ENCODE measurements at regions not wholly inside any gene's neighbourhood (a gene's known extent, or its start where the extent isn't known, plus 50 kb on each side); places are given as distances from the start of the nearest gene placed in this dataset.

DNA sequence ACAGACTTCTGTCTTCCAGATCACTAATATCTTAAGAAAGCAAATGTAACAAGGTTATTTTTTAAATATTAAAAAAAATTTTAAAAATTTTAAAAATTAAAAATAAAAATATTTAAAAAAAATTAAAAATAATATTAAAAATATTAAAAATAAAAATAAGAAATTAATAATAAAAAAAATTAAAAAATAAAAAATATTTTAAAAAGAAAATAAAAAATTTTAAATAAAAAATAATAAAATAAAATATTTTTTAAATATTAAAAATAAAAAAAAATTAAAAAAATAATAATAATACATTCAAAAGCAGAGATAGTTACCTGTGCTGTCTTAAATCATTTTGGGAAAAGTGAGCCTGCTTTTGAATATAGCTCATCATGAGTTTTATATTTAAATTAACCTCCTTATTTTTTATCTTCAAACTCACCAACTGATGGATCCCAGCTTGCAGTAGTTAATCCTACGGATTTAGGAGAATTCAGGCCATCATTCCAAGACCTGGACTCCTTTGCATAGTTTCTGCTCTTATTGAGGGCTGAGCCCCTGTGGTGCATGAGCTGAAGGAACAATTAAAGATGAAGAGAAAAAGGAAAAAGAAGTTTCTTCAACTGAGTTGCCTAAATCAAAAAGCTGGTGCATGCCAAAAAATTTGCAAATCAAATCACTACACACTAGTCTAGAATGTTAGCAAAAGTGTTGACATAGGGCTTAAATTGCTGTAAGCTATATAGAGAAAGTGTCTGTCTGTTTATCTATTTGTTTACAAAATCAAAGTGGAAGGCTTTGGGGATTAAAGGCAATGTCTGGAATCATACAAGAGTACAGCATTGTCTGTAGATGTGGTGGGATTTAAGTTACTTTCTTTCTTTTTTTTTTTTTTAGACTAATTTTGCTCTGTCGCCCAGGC, 50.5 kb upstream of the ZNF438 start:
- DNase-seq: no peak

DNA sequence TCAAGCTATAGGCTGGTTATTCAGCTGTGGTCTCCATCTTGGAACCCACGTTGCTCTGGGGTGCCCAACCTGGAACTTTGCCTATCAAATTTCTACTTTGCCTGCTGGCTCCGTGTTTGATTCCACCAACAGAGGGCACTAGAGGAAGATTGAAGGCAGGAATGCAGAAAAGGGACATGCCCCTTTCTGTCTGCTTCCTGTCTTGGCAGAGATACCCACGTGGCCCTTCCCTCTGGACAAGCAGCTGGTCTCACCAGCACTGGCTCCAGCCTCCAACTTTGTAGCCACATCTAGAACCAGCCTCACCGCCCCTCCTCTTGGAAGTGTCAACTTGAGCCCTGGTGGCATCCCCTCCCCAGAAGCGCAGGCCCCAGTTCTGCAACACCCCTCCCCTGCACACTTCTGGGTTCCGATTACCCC, 52.1 kb upstream of the ZNF438 start:
- peak; percentile 36 for DNase-seq

GRCh38 chr10:31087011-31087410, 55.3 kb upstream of the ZNF438 start:
- peak; percentile 9 for DNase-seq

GRCh38 chr10:31087851-31088250, 56.2 kb upstream of the ZNF438 start:
- DNase-seq: no peak

DNA sequence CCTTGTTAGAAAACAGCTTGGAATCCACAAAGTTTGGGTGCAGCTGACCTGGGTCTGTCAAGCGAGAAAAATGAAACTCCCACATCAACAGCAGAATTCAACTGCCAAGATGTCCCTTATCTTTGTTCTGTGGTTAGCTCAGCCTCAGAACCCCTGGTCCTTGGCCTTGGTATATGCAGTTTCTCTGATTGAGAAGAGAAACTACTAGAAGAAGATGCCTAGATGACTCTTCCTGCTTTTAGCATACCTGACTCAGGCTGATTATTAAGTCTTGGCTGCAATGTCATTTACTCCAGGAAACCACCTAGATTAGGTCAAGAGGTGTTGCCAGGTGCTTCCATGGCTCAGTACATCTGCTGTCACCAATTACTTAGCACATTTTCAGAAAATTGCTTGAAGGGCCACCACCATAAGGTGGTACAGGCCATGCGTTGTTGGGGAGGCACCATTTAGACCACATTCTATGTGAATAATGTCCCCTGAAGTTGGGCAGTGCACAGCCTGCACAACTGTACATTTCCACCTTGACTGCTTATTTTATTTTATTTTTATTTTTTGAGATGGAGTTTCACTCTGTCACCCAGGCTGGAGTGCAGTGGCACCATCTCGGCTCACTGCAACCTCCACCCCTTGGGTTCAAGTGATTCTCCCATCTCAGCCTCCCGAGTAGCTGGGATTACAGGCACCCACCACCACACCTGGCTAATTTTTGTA, 59.4 kb upstream of the ZNF438 start:
- DNase-seq: peak; percentile 10

DNA sequence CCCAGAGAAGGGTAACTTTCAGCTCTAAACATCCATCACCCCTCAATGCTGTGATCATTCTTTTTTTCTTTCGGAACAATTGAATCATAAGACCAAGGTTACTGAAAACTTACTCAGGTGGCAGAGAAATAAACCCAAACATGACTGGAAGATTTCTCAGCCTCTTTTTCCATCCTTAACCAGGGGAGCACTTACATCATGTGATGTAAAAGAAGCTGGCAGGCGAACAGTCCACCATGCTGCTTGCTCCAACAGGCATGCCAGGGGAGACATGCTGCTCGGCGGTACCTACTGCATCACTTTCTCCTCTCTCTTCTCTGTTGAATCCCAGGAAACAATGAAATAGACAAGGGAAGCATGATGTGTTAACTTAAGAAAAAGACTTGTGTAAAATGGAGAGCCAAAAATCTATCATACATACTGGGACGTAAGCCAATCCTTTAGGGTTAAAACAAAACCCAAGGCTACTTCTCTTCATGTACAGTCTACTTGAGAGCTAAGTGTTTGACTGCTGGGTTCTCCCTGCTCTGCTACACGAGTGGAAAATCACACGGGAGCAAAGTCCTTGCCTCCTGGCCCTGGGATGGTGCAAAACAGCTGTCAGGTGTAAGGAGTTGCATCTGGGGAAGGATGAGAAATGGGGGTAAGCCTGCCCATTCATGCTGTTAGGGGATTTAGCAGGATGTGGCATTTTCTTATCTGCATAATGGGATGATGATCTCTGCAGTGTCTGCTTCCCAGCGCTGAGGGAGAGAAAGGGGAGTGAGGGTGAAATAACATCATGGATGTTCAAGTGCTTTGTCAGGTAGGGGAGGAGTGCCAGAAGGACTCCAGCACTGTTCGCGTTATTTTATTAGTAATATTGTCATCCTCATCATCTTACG, 64.3 kb upstream of the ZNF438 start:
- no peak for DNase-seq

GRCh38 chr10:31098046-31098445, 66.4 kb upstream of the ZNF438 start:
- no peak for DNase-seq

DNA sequence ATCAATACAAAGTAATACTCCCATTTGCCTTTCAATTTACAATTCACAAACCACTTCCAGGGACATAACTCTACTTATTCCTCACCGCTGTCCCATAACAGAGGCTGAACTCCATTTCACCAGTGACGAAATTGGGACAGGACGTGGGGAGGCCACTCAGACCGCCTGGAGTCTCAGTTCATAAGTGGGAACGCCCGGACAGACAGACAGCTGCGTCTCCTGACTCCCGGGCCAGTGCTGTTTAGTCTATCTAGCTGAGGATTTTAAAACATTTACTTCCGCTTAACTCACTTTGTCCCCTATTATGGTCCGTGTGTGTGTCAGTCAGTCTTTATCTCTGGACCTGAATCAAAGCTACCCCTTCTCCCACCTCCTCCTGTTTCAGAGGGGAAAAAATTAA, 67.4 kb upstream of the ZNF438 start:
- no peak for DNase-seq

GRCh38 chr10:31099664-31100063, 68.0 kb upstream of the ZNF438 start:
- no peak for DNase-seq

GRCh38 chr10:31100115-31100601, 68.5 kb upstream of the ZNF438 start:
- no peak for DNase-seq

DNA sequence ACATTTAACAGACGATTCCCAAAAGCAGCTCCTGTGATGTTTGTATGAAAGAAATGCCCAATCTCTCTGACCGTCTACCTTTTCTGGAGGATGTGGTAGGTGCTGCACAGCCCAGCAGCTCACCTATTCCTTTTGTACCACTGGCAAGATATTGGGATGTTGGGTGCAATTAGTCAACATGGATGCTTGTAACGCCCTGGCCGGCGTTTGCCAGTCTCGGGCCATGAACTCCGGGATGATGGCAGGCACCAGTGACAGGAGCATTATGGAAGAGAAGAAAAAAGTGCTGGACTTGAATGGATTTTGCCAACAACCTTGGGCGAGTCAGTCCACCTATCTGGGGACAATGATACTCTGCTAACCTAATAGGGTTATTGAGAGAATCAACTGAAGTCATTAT, 69.0 kb upstream of the ZNF438 start:
- no peak for DNase-seq

- DNase-seq: no peak
Measured at GRCh38 chr10:31101123-31101522, 69.5 kb upstream of the ZNF438 start.

DNA sequence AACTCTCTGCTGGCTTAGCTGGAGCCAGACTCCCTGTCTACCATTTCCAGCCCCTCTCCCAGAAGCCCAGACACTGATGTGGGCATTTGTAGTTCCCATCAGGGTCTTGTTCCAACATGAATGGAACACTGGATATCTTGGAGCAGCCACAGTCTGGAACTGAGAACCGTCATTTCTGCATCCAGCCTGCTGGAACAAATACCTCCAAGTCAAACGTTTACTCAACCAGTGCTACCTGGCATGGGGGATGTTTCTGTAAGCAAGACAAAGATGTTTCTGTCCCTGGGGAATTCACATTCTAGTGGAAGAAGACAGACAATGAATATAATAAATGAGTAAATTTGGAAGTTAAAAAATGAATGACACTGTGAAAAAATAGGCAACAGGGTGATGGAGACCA, 70.8 kb upstream of the ZNF438 start:
- no peak for DNase-seq

DNA sequence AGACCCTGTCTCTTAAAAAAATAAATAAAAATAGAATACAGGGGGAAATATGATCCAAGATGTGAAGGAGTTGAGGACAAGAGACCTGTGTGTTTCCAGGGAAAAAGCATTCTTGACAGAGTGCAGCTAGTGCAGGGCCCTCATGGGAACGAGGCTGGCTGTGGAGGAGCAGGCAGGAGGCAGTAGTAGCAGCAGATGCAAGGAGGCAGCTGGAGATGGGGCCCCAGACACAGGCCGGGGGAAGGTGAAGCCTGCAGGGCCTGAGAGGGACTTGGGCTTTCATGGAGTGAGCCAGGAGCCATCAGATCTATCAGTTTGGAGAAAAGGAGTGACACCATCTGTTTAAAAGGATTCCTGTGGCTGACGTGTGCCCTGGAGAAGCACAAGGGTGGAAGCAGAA, 71.4 kb upstream of the ZNF438 start:
- no peak for DNase-seq

DNA sequence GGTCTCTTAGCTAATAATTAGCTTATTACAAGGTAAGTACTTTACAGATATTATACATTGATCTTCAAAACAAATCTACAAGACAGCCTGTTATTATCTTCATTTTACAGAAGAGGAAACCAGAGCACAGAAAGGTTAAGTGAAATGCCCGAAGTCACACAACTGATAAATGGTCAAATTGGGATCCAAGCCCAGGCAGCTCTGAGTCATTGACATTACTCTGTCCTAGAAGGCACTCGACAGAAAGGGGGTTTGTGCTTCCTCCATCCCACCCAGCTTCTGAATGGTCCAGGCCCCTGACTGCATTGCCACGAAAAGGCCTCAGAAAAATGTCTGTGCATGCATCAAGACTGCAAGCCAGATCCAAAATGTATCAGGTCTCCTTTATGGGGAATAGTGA, 81.3 kb upstream of the ZNF438 start:
- DNase-seq: no peak

GRCh38 chr10:31116226-31116625, 84.6 kb upstream of the ZNF438 start:
- DNase-seq: no peak

- DNase-seq: no peak
Measured at GRCh38 chr10:31118556-31118955, 86.9 kb upstream of the ZNF438 start.

DNA sequence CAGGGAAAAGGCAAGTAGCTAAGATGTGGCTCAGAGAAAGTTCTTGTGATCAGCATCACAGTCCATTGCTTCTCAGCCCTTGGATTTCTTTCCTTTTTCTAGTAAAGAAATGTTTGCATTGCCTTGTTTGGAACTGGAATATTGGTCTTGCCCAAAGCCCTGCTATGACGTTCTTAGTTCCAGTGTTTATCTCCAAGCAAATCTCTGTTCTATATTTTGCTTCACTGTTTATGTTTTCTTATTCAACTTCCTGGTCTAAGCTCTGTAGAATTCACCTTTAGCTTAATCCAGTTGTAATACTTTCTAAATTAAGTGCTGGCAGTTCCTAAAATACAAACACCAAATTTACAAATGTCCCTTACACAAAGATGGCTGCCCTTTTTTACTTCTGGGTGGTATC, 88.7 kb upstream of the ZNF438 start:
- DNase-seq: no peak

- DNase-seq: no peak
Measured at GRCh38 chr10:31120961-31121685, 89.5 kb upstream of the ZNF438 start.

- DNase-seq: no peak
Measured at GRCh38 chr10:31121757-31122577, 90.3 kb upstream of the ZNF438 start.

DNA sequence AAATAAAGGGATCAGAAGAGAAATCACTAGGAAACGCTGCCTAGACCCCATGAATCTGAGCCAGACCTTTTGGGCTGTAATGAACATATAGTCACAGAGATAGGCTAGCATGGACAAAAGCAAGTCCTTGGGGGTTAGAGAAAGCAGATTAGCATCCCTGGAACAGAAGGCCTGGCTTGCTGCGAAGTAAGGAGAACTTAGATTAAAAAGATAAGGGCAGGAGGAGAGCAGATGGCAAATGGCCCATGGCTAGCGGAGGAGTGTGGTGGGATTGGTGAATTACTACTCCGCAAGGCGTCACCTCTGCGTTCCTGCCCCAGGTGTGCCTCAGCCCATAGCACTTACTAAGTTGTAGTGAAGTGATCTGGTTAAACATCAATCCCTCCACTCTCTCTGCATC, 92.3 kb upstream of the ZNF438 start:
- no peak for DNase-seq

- no peak for DNase-seq
Measured at GRCh38 chr10:31124852-31125251, 93.2 kb upstream of the ZNF438 start.

All from GF-D8 (cell line).